D341Med (cell line): ENCODE measurements at regions not wholly inside any gene's neighbourhood (a gene's known extent, or its start where the extent isn't known, plus 50 kb on each side); places are given as distances from the start of the nearest gene placed in this dataset.

Experiments used
- DNase-seq: peaks from one replicate; pipeline ENCODE4 v3.0.0; 2012; ENCODE audit warnings: low spot score

- DNase-seq: no peak
Observed at GRCh38 chr10:78619896-78620295, 448.9 kb upstream of the ZMIZ1 start.

DNA sequence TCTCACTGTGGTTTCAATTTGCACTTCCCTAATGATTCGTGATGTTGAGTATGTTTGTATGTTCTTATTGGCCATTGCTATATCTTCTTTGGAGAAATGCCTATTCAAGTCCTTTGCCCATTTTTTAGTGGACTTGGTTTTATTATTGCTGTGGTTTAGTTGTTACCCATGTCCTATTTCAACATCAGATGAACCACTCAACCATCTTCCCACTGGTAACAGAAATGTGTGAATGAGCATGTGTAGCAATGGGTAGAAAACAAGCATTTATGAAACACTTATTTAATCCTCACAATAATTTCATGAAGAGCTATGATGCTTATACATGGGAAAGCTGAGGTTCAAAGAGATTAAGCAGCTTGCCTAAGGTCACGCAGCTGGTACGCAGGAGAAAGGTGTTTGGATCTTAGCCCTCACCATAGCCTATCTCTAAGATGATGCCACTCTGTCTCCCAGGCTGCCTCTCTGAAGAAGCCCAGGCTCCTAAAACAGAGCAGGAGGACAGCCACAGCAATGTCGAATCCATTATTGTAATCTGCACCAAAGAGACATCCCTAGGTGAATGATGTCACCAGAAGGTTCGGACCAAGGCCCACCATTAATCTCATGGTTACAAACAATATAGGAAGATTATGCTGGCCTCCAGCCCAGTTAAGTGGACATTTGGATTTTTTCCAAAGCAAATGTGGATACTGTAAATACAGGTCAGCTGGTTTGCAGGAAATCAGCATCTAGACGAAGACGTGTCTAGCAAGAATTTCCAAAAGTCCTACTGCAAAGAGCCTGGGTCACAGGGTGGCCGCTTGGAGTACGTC, 447.6 kb upstream of the ZMIZ1 start:
- no peak for DNase-seq

GRCh38 chr10:78623578-78624215, 445.1 kb upstream of the ZMIZ1 start:
- DNase-seq: no peak

- DNase-seq: no peak
Observed at GRCh38 chr10:78624791-78625190, 444.0 kb upstream of the ZMIZ1 start.

DNA sequence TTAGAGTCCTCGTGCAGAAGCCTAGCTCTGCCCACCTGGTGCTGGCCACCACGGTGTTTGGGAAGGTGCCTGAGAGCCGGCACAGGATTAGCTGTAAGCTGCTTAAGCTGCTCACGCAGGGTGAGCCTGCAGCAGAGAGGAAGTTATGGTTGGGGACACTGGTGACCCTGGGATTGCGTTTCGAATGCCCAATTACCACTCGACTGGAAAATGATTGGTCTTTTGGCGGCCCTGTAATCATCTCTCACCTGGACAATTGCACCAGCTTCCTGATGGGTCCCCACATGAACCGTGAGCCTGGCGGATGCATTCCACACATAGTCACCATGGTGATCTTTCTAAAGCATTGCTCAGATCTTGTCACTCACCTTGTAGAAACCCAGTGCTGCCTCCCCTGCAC, 442.3 kb upstream of the ZMIZ1 start:
- DNase-seq: peak; percentile 65

DNA sequence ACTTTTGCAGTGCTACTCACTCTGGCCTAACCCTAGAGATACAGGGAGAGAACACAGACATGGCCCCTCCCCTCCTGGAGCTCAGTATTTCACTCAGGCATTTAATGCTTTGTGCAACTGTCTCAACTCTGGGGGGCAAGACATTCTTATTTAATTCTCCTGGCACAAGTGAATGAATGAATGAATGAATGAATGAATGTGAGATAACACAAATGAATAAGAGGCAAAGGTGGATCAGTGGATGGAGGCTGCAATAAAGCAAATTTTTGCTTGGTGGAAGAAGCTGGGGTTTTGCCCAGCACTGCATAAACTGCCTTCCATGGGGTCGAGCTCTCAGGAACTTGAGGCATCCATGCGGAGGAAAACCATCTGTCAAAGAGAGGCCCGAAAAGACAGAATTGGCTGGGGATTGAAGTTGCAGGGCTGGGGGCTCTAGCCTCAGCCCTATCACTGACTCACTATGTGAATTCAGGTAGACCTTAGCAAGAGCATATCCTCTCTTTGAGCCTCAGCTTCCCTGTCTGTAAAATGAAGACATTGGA, 441.4 kb upstream of the ZMIZ1 start:
- no peak for DNase-seq

DNA sequence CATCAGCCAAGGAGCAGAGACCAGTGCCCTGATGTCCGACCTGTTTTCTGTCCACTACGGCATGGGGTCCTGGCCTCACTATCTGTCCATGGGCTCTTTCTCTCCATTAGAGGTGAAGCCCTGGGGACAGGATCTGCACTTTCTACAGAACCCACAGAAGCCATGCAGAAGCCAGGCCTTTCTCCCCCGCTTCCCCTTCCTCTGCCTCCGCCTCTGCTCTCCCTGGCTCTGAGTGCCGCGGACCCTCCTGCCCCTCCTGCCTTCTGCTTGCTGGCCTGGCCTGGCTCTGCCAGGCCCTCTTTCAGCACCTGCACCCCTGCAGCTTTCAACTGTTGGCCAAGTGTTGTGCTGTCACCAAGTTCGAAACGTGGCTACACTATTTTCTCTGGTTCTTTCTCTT, 439.8 kb upstream of the ZMIZ1 start:
- DNase-seq: no peak

DNA sequence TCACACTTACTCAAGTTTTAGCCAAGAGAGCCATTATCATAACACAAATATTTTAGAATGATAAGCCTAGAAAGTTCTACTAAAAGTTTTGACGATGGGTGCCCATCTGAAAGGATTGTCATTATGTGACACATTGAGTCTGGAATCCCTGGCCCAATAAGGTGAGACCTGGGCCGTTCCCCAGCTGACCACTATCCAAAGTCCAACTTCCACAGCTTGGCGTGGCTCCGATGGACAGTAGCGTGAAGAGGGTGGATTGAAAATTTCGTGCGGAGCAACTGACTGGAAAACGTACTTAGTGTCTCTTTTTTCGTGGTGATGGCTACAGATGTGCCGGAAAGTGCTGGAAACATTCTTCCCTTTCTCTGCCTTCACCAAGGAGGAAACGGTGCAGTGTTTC, 439.0 kb upstream of the ZMIZ1 start:
- DNase-seq: no peak

- DNase-seq: no peak
Observed at GRCh38 chr10:78630944-78631838, 437.6 kb upstream of the ZMIZ1 start.

DNA sequence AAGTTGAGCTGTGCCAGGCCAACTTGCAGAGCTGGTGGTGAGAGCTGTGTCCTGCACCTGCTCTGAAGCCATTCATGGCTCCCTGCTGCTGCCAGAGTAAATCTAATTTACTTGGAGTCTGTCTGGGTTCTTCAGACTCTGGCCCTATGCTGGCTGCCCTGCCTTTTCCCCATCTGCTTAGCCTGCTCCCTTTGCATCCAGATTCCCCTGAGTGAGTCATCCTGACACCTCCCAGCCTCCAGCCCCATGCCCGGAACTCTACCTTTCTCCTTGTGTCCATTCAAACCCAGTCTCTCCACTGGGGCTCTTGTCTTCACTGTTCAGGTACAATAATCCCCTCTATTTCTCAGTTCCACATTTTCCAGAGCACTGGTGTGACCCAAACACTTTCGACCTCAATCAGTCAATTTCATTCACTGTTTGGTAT, 434.4 kb upstream of the ZMIZ1 start:
- DNase-seq: no peak

- no peak for DNase-seq
Observed at GRCh38 chr10:78634835-78635234, 433.9 kb upstream of the ZMIZ1 start.

DNA sequence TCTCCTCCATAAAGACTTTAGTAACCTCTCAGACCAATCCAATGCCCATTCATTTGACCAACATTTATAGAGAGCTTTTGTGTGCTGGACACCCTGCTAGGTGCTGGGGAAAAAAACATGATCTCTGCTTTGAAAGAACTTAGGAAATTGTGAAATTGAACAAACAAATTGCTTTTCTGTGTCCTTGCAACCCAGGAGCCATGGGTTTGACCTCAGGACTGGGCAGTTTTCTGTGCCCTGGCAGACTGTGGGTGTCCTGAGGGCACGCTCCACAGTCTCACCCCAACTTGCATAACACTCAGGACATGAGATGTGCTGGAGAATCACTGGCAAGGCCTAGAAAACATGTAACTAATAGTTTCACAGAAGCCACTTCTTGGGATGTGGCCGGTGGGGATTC, 429.1 kb upstream of the ZMIZ1 start:
- DNase-seq: no peak

- DNase-seq: no peak
Observed at GRCh38 chr10:78640796-78641636, 427.8 kb upstream of the ZMIZ1 start.

DNA sequence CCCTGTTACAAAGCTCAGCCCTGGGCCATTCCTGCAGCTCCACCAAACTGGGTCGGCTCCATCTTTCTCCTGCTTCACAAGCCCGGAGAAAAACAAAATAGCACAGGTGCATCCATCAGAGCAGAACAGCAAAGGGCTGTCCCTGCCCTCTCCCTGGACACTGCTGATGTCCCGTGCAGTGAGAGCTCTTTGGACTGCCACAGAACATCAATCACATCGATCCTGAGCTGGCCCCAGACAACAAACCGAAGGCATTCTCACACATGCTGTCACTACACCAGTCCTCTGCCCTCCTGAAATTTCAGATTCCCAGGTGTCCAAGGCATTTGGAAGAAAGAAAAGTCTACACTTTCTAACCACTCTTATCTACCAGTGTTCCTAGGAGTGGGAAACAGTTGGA, 427.1 kb upstream of the ZMIZ1 start:
- DNase-seq: no peak

DNA sequence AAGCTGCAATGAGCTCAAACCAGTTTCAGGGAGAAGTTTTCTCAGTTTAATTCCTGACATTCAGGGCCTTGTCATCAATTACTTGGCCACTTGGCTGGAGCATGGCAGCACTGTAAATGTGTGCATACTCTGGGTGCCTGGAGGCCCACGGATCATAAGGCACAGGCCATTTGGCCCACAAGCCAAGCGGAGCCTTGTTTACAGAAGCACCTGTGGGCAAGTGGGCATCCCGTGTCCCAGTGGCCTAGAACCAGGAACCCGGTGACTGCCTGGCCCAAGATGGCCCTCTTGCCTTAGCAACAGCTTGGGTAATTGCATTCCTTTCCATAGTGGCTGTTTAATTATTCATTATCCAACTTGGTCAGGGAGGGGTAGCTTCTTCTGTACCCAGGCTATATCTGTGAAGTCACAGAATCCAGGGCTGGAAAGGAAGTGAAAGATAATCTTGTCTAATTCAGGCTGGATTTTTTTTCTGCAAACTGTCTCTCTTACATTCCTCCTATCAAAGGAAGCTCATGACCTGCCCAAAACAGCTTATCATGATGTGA, 426.4 kb upstream of the ZMIZ1 start:
- no peak for DNase-seq

DNA sequence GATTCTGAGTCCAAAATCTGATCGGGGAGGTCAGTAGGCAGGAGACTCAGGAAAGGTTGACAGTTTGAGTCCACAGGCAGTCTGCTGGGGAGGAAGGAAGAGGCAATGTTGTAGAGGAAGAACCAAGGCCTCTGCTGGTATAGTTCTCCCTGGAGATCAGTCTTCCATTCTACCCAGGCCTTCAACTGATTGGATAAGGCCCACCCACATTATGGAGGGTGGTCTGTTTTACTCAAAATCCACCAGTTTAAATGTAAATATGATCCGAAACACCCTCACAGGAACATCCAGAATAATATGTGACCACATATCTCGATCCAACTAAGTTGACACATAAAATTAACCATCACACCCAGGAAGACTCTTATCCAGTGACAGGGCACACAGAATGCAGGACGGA, 425.3 kb upstream of the ZMIZ1 start:
- DNase-seq: no peak

GRCh38 chr10:78644550-78644949, 424.2 kb upstream of the ZMIZ1 start:
- no peak for DNase-seq

DNA sequence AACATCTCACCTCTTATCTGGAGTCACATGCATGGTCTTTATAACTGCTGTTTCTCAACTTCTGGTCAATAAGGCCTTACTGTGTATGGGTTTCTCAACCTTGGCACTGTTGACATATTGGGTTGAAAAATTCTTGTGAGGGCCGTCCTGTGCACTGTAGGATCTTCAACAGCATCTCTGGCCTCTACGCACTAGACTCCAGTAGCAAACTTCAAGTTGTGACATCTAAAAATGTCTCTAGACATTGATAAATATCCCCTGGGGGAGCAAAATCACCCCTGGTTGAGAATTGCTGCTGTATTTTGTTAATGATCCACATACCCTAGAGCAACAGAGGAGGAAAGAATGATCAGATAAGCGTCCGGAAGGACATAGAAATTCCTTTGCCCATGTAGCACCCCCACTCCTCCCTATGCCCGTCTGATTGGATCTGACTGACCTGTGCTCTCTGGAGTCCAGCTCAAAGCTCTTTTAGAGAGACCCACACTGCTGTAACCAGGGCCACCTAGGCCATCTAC, 423.5 kb upstream of the ZMIZ1 start:
- no peak for DNase-seq

DNA sequence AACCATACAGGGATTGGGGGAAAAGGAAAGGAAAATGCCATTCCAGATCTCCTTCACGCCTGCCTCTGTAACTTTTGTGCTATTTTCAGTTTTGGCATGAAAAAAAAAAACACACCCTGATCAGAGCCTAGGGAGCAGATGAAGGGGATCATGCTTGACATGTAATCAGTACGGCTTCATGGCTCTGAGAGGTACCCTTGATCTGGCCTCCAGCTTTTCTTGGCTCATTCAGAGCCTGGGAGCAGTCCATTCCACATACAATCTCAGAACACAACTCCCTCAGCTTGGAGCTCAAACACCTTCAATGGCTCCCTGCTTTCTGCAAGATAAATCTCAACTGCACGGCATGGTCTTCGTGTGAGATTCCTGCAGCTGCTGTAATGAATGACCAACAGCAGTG, 422.8 kb upstream of the ZMIZ1 start:
- DNase-seq: no peak

- DNase-seq: no peak
Observed at GRCh38 chr10:78648256-78648860, 420.4 kb upstream of the ZMIZ1 start.

GRCh38 chr10:78649429-78649828, 419.3 kb upstream of the ZMIZ1 start:
- DNase-seq: no peak
